Loucy (cell line): ENCODE measurements at regions not wholly inside any gene's neighbourhood (a gene's known extent, or its start where the extent isn't known, plus 50 kb on each side); places are given as distances from the start of the nearest gene placed in this dataset.

Source experiments
- H2AFZ ChIP-seq: fragments of 200-600 bp; sonication (generic); 2 replicates; pipeline ENCODE4 v1.6.0; 2016; ENCODE audit warnings: antibody characterized with exemption, mild to moderate bottlenecking, low read length, moderate library complexity
- H3F3A ChIP-seq: fragments of 200-600 bp; 2 replicates; pipeline ENCODE4 v1.6.0; 2016; ENCODE audit warnings: antibody characterized with exemption, low read depth, mild to moderate bottlenecking
- H3K27me3 ChIP-seq: fragments of 200-600 bp; sonication (generic); 2 replicates; pipeline ENCODE4 v1.6.1; 2014; ENCODE audit warnings: low read length, mild to moderate bottlenecking; ENCODE audit not compliant: insufficient read depth, poor library complexity, severe bottlenecking
- H3K36me3 ChIP-seq: fragments of 200-600 bp; sonication (generic); 2 replicates; pipeline ENCODE4 v1.6.1; 2016; ENCODE audit warnings: low read length; ENCODE audit not compliant: insufficient read depth
- H3K4me1 ChIP-seq: fragments of 200-600 bp; sonication (generic); 2 replicates; pipeline ENCODE4 v1.5.1; 2014; ENCODE audit warnings: low read length, mild to moderate bottlenecking; ENCODE audit not compliant: insufficient read depth, poor library complexity, severe bottlenecking
- H3K4me2 ChIP-seq: fragments of 200-600 bp; sonication (generic); 2 replicates; pipeline ENCODE4 v1.6.0; 2014; ENCODE audit warnings: antibody characterized with exemption, low read length, low read depth, mild to moderate bottlenecking; ENCODE audit not compliant: poor library complexity, severe bottlenecking
- H3K4me3 ChIP-seq: fragments of 200-600 bp; sonication (generic); 2 replicates; pipeline ENCODE4 v1.5.1; 2014; ENCODE audit warnings: low read length, mild to moderate bottlenecking, mixed read lengths; ENCODE audit not compliant: poor library complexity, severe bottlenecking
- H3K79me2 ChIP-seq: fragments of 200-600 bp; sonication (generic); 2 replicates; pipeline ENCODE4 v1.6.1; 2014; ENCODE audit warnings: low read length; ENCODE audit not compliant: insufficient read depth
- H3K9ac ChIP-seq: fragments of 200-600 bp; sonication (generic); 2 replicates; pipeline ENCODE4 v1.6.0; 2014; ENCODE audit warnings: mild to moderate bottlenecking, low read depth, low read length, moderate library complexity; ENCODE audit not compliant: poor library complexity, severe bottlenecking
- H3K9me2 ChIP-seq: fragments of 200-600 bp; sonication (generic); replicated peaks from 2 replicates; pipeline ENCODE4 v1.6.1; 2016; ENCODE audit warnings: low read depth, low read length, mixed read lengths
- H3K9me3 ChIP-seq: fragments of 200-600 bp; sonication (generic); 2 replicates; pipeline ENCODE4 v1.6.1; 2014; ENCODE audit warnings: mild to moderate bottlenecking, antibody characterized with exemption, low read length, low read depth; ENCODE audit not compliant: insufficient read depth
- H4K20me1 ChIP-seq: fragments of 200-600 bp; sonication (generic); 2 replicates; pipeline ENCODE4 v1.6.0; 2014; ENCODE audit warnings: antibody characterized with exemption, low read length, mild to moderate bottlenecking; ENCODE audit not compliant: insufficient read depth, poor library complexity, severe bottlenecking
- EZH2phosphoT487 ChIP-seq: fragments of 200-600 bp; IDR thresholded peaks from 2 replicates; pipeline ENCODE4 v1.6.1; 2018; ENCODE audit warnings: antibody characterized with exemption, mild to moderate bottlenecking, moderate library complexity, borderline replicate concordance
- TF ChIP-seq, protein P1 (sequence below): fragments of 200-600 bp; sonication (generic); conservative IDR thresholded peaks from 2 replicates; pipeline ENCODE4 v1.5.1; 2014; ENCODE audit warnings: mild to moderate bottlenecking, antibody characterized with exemption, low read length

DNA sequence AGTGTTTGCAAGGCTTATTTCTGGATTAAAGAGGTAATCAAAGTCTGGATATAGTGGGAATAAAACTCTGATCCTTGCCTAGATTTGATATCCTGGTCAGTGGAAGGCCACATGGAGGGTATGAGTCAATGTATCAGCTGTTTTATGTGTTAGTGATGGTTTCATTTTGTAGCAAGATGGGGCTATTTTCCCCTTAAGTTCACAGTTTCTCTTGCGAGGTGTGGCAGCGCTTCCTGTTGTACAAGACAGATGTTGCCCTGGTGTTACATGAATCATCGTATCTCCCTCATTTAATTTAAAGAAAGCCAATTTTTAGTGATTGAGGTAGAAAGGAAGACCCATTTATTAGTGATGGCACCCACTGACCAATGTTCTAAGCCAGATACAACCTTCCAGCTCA lies 220.2 kb downstream of the DUSP10 start:
- Histone ChIP-seq H3K27me3 (no peaks in the 10 kb centered on the region), H3K4me2 (no peak overlapping the region), H3K79me2 (no peaks in the 10 kb centered on the region), H3K4me3 (no peak overlapping the region), H3K9ac (no peak overlapping the region), H2AFZ (no peak overlapping the region), H3K9me3 (no peaks in the 10 kb centered on the region), H3K4me1 (no peaks in the 10 kb centered on the region), H3K36me3 (no peaks in the 10 kb centered on the region), H4K20me1 (no peaks in the 10 kb centered on the region), H3K9me2 (no peaks in the 10 kb centered on the region), H3F3A (no peaks in the 10 kb centered on the region)
- TF ChIP-seq, protein P1, sequence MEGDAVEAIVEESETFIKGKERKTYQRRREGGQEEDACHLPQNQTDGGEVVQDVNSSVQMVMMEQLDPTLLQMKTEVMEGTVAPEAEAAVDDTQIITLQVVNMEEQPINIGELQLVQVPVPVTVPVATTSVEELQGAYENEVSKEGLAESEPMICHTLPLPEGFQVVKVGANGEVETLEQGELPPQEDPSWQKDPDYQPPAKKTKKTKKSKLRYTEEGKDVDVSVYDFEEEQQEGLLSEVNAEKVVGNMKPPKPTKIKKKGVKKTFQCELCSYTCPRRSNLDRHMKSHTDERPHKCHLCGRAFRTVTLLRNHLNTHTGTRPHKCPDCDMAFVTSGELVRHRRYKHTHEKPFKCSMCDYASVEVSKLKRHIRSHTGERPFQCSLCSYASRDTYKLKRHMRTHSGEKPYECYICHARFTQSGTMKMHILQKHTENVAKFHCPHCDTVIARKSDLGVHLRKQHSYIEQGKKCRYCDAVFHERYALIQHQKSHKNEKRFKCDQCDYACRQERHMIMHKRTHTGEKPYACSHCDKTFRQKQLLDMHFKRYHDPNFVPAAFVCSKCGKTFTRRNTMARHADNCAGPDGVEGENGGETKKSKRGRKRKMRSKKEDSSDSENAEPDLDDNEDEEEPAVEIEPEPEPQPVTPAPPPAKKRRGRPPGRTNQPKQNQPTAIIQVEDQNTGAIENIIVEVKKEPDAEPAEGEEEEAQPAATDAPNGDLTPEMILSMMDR = no peak
- no peak for TF ChIP-seq EZH2phosphoT487

DNA sequence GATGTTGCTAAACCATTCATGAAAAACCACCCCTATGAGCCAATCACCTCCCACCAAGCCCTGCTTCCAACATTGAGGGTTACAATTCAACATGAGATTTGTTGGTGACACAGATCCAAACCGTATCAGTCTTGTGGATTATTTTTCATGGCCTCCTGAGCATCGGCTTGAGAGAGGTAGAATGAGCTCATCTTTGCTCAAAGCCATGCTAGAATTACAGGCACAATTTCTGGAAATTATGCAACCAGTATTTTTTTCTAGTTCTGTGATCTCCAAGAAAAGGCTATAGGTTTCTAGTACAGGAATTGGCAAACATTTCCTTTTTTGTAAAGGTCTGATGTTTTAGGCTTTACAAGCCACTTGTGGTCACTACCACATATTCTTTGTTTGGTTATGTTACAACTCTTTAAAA lies 219.4 kb downstream of the DUSP10 start:
- Histone ChIP-seq H4K20me1 (no peaks in the 10 kb centered on the region), H3K9me3 (no peaks in the 10 kb centered on the region), H3F3A (no peaks in the 10 kb centered on the region), H3K9ac (no peak overlapping the region), H3K36me3 (no peaks in the 10 kb centered on the region), H3K4me1 (no peaks in the 10 kb centered on the region), H3K4me3 (no peak overlapping the region), H3K27me3 (peaks cover 2% of the 10 kb centered on the region), H3K9me2 (no peaks in the 10 kb centered on the region), H3K4me2 (no peak overlapping the region), H2AFZ (no peak overlapping the region), H3K79me2 (no peaks in the 10 kb centered on the region)
- TF ChIP-seq, protein P1 = no peak
- TF ChIP-seq EZH2phosphoT487 = no peak

DNA sequence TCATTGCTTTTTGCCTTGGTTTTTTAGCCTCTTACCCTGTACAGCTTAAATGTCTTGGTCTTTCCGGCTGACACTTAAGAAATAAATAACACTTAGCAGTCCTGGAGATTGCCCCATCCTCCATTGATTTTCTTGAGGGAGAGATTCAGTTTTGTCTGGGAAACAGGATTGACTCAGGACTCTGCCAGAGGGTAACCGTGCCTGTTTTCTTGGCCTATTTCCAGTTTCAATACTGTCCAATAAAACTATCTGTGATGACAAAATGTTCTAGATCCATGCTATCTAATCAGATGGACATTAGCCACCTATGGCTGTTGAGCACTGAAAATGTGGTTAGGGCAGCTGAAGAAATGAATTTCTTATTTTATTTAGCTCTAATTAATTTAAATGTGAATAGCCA lies 216.1 kb downstream of the DUSP10 start:
- Histone ChIP-seq H2AFZ (no peak overlapping the region), H4K20me1 (no peaks in the 10 kb centered on the region), H3K4me1 (peaks cover 2% of the 10 kb centered on the region), H3F3A (no peaks in the 10 kb centered on the region), H3K9me3 (no peaks in the 10 kb centered on the region), H3K4me2 (no peak overlapping the region), H3K27me3 (peaks cover 7% of the 10 kb centered on the region), H3K9ac (no peak overlapping the region), H3K4me3 (no peak overlapping the region), H3K9me2 (no peaks in the 10 kb centered on the region), H3K36me3 (no peaks in the 10 kb centered on the region), H3K79me2 (no peaks in the 10 kb centered on the region)
- TF ChIP-seq, protein P1 = no peak
- TF ChIP-seq EZH2phosphoT487 = no peak
